ENCODE measurements at regions not wholly inside any gene's neighbourhood (a gene's known extent, or its start where the extent isn't known, plus 50 kb on each side); places are given as distances from the start of the nearest gene placed in this dataset.

DNA sequence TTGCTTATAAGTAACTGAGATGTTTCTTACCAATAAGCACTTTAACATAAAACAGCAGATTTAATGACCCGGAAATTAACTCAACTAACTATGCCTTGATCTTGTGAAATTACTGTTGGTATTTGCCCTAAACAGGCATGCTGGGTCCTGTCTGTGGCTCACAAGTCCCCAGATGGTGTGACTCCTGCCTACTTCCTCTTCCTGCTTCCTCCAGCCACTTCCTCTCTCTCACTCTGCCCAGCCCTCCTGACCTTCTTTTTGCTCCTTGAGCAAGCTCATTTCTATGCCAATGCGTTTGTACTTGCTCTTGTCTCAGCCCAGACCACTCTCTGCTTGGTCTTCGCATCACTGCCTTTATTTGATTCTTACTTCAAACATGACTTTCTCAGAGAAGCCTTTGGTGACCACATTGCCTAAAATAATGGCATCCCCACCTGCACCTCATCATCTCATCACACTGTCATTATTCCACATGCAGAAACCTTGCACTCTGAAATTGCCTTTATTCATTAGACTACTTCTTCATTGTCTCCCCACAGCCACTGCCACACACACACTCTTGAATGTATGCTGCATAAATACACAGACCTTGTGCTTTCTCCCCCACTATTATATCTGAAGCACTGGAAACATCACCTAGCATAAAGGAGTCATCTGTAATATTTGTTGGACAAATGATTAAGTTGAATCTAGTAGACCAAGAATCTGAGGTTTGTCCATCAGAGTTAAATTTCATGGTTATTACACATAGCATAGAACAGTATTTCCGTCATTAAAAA lies 256.3 kb upstream of the SEMA6D start:
- TF ChIP-seq, protein P1, sequence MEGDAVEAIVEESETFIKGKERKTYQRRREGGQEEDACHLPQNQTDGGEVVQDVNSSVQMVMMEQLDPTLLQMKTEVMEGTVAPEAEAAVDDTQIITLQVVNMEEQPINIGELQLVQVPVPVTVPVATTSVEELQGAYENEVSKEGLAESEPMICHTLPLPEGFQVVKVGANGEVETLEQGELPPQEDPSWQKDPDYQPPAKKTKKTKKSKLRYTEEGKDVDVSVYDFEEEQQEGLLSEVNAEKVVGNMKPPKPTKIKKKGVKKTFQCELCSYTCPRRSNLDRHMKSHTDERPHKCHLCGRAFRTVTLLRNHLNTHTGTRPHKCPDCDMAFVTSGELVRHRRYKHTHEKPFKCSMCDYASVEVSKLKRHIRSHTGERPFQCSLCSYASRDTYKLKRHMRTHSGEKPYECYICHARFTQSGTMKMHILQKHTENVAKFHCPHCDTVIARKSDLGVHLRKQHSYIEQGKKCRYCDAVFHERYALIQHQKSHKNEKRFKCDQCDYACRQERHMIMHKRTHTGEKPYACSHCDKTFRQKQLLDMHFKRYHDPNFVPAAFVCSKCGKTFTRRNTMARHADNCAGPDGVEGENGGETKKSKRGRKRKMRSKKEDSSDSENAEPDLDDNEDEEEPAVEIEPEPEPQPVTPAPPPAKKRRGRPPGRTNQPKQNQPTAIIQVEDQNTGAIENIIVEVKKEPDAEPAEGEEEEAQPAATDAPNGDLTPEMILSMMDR (IDR thresholded peaks at IDR 0.05; ENCODE audit: insufficient read depth, low read length): no peak
- no peak overlapping the region for H3K4me3 ChIP-seq (ENCODE audit: low read depth, low read length)
- no peak for DNase-seq (ENCODE audit: low read depth)

DNA sequence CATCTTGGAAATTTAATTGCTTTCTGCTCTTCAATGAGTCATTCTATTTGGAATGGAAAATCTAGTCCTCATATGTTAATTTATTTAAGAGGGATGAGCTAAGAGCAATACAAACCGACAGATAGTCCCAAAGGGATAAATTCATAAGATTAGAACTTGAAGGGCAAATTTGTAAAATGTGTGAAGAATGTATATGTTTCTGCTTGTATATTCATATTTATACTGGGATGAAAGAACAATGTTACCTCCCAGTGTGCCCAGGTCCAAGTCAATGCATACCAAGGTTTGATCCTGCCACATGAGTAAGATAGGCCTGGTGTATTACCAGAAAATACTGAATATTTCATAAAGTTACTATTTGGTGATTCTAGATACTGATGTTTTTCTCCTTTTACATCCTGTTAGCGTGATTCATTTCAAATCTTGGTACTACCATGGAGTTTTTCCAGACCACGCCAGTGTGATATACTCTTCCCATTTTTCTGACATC lies 255.6 kb upstream of the SEMA6D start:
- H3K4me3 ChIP-seq (ENCODE audit: low read depth, low read length): no peak overlapping the region
- TF ChIP-seq, protein P1 (IDR thresholded peaks at IDR 0.05; ENCODE audit: insufficient read depth, low read length): no peak
- peak; percentile 20 for DNase-seq (ENCODE audit: low read depth)

DNA sequence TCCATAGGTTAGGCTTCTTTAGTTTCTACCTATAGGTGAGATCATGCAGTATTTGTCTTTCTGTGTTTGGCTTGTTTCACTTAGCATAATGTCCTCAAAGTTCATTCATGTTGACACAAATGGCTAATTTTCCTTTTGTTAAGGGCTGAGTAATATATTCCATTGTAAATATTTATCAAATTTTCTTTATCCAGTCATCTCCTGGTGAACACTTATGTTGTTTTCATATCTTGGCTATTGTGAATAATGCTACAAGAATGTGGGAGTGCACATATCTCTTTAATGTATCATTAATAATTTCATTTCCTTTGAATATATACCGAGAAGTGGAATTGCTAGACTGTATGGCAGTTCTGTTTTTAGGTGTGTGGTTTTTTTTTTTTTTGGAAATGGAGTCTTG lies 250.9 kb upstream of the SEMA6D start:
- no peak overlapping the region for H3K4me3 ChIP-seq (ENCODE audit: low read depth, low read length)
- DNase-seq (ENCODE audit: low read depth): peak; percentile 70
- TF ChIP-seq, protein P1 (IDR thresholded peaks at IDR 0.05; ENCODE audit: insufficient read depth, low read length): no peak

DNA sequence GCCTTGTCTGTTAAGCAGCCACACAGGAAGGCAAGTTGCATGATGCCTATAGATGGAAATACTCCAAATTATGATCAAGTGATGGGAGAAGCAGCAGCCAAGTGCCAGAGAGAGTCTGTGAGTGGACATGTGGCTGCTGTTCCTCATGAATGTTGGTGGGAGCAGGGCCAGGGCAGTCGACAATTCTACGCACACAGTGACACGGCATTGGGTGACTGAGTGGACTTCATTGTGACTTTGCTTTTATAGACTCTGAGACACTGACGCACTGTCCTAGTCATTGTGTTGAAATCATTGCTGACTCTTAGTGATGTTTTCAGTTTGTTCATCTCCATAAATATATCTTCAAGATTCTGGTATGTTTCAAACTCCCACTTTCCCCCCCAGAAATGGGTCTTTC lies 246.3 kb upstream of the SEMA6D start:
- DNase-seq (ENCODE audit: low read depth): peak; percentile 32
- TF ChIP-seq, protein P1 (IDR thresholded peaks at IDR 0.05; ENCODE audit: insufficient read depth, low read length): no peak
- no peak overlapping the region for H3K4me3 ChIP-seq (ENCODE audit: low read depth, low read length)

DNA sequence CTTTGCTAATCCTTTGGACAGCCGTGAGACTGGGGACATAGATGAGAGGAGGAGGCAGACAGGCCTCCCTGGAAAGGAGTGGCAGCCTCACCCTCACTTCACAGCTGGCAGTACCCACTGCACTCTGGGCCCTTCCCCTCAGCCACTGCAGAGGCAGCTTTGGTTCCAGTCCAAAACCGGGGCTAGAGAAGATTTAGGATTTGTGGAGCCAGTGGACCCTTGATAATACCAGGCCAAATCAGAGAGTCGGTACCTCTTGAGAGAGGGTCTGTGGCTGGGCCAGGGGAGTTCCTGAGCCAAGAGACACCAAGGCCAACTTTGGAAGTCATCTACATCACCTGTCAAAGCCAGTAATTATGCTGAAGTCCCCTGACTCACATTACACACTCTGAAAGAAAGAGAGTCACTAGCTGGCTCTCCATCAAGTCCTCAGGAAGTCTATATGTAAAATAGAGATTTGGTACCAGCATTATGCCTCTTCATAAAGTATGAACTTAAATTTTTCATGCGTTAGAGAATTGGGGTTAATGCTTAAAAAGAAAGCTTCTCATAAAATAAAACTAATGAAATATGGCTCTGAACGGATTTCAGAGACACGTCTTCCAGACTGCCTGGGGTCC lies 244.1 kb upstream of the SEMA6D start:
- no peak for DNase-seq (ENCODE audit: low read depth)
- TF ChIP-seq, protein P1 (IDR thresholded peaks at IDR 0.05; ENCODE audit: insufficient read depth, low read length): no peak
- no peak overlapping the region for H3K4me3 ChIP-seq (ENCODE audit: low read depth, low read length)

DNA sequence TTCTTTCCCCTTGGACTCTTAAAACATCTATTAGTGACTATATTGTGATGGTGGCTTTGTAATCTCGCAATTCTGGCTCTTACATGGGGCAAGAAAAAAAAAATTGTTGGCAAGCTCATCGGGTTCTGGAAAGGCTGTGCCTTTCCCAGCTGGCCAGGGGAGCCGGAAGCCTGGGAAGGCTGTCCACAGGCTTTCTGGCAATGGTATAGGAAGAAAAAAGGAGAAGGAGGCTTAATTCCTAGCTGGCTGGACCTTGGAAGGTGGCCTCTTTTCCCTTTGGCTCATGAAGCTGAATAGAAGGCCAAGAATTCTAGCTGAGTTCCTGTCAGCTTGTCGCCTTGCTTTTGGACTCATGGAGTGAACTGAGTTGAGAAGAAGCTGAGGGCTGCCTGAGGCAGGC lies 243.5 kb upstream of the SEMA6D start:
- TF ChIP-seq, protein P1 (IDR thresholded peaks at IDR 0.05; ENCODE audit: insufficient read depth, low read length): no peak
- peak; percentile 95 for DNase-seq (ENCODE audit: low read depth)
- H3K4me3 ChIP-seq (ENCODE audit: low read depth, low read length): no peak overlapping the region

All from fibroblast of the aortic adventitia (primary cell).